ENCODE measurements at regions not wholly inside any gene's neighbourhood (a gene's known extent, or its start where the extent isn't known, plus 50 kb on each side); places are given as distances from the start of the nearest gene placed in this dataset.

- TF ChIP-seq EZH2 (IDR thresholded peaks at IDR 0.05; ENCODE audit: insufficient read depth, poor library complexity, severe bottlenecking) (no peak), EZH2phosphoT487 (IDR thresholded peaks at IDR 0.05; ENCODE audit: insufficient read depth, low read depth) (no peak)
Observed at GRCh38 chr3:10723991-10724390, 92.0 kb upstream of the SLC6A11 start.
